Neuronal stem cell (in vitro differentiated cells): ENCODE measurements at regions not wholly inside any gene's neighbourhood (a gene's known extent, or its start where the extent isn't known, plus 50 kb on each side); places are given as distances from the start of the nearest gene placed in this dataset.

ENCODE experiments used
- DNase-seq: peaks from one replicate; pipeline ENCODE4 v3.0.0-alpha.2; 2013; ENCODE audit warnings: low spot score
- H2AFZ ChIP-seq: one replicate; pipeline ENCODE4 v1.6.1; 2013; ENCODE audit warnings: mild to moderate bottlenecking, low read length, inconsistent platforms
- H2AK5ac ChIP-seq: 2 replicates; pipeline ENCODE4 v1.6.1; 2013; ENCODE audit warnings: low read depth, mild to moderate bottlenecking, inconsistent platforms, low read length, moderate library complexity, mixed read lengths
- H2BK120ac ChIP-seq: 2 replicates; pipeline ENCODE4 v1.6.1; 2013; ENCODE audit warnings: low read depth, mild to moderate bottlenecking, inconsistent platforms, low read length, moderate library complexity, mixed read lengths
- H2BK12ac ChIP-seq: one replicate; pipeline ENCODE4 v1.6.1; 2013; ENCODE audit warnings: low read length, inconsistent platforms
- H2BK15ac ChIP-seq: 2 replicates; pipeline ENCODE4 v1.6.1; 2013; ENCODE audit warnings: mild to moderate bottlenecking, low read length, inconsistent platforms, mixed read lengths
- H2BK5ac ChIP-seq: one replicate; pipeline ENCODE4 v1.6.1; 2013; ENCODE audit warnings: inconsistent platforms, mild to moderate bottlenecking, low read length, moderate library complexity
- H3K14ac ChIP-seq: one replicate; pipeline ENCODE4 v1.6.1; 2013; ENCODE audit warnings: low read length, inconsistent platforms
- H3K18ac ChIP-seq: 2 replicates; pipeline ENCODE4 v1.6.1; 2013; ENCODE audit warnings: low read length, inconsistent platforms
- H3K23ac ChIP-seq: 2 replicates; pipeline ENCODE4 v1.6.1; 2013; ENCODE audit warnings: low read depth, mild to moderate bottlenecking, mixed read lengths, low read length, inconsistent platforms; ENCODE audit not compliant: poor library complexity
- H3K27ac ChIP-seq: replicated peaks from 3 replicates; pipeline ENCODE4 v1.5.1; 2013; ENCODE audit warnings: low read length, inconsistent platforms
- H3K27me3 ChIP-seq, 3 experiments: 2 replicates each; pipeline ENCODE4 v1.6.1; 2013; ENCODE audit warnings: low read length in 3 of 3, mild to moderate bottlenecking in 2 of 3, inconsistent platforms in 1 of 3, low read depth in 1 of 3, mixed read lengths in 1 of 3, moderate library complexity in 1 of 3; ENCODE audit not compliant: control insufficient read depth in 3 of 3, insufficient read depth in 3 of 3
- H3K36me3 ChIP-seq, 2 donors: replicated peaks in 1 of 2; 2 replicates each; pipeline ENCODE4 v1.6.1; 2013; ENCODE audit warnings: low read length in 2 of 2; ENCODE audit not compliant: control insufficient read depth in 2 of 2, insufficient read depth in 2 of 2
- H3K4ac ChIP-seq: 2 replicates; pipeline ENCODE4 v1.6.1; 2013; ENCODE audit warnings: inconsistent platforms, mild to moderate bottlenecking, low read length, moderate library complexity
- H3K4me1 ChIP-seq, 2 donors: 1 replicate in 1 of 2; 2 replicates in 1 of 2; pipeline ENCODE4 v1.6.1; 2013; ENCODE audit warnings: low read length in 2 of 2, low read depth in 1 of 2; ENCODE audit not compliant: control insufficient read depth in 2 of 2, insufficient read depth in 1 of 2
- H3K4me2 ChIP-seq: one replicate; pipeline ENCODE4 v1.6.1; 2013; ENCODE audit warnings: mild to moderate bottlenecking, low read length, inconsistent platforms; ENCODE audit not compliant: insufficient read depth, poor library complexity, severe bottlenecking
- H3K4me3 ChIP-seq, 2 donors: 2 replicates each; pipeline ENCODE4 v1.5.1; 2013; ENCODE audit warnings: low read length in 2 of 2, mild to moderate bottlenecking in 2 of 2, inconsistent platforms in 1 of 2, moderate library complexity in 1 of 2
- H3K79me1 ChIP-seq: one replicate; pipeline ENCODE4 v1.6.1; 2013; ENCODE audit warnings: low read depth, mild to moderate bottlenecking, inconsistent platforms, low read length, moderate library complexity
- H3K9ac ChIP-seq: one replicate; pipeline ENCODE4 v1.6.1; 2013; ENCODE audit warnings: mild to moderate bottlenecking, low read depth, low read length, inconsistent platforms; ENCODE audit not compliant: poor library complexity
- H3K9me3 ChIP-seq, 2 donors: replicated peaks in 1 of 2; 2 replicates each; pipeline versions ENCODE3 to v1.6.1; 2013; ENCODE audit warnings: low read length in 2 of 2, mild to moderate bottlenecking in 2 of 2, inconsistent platforms in 1 of 2, low read depth in 1 of 2, mixed read lengths in 1 of 2, moderate library complexity in 1 of 2; ENCODE audit not compliant: control insufficient read depth in 2 of 2, insufficient read depth in 1 of 2
- H4K8ac ChIP-seq: one replicate; pipeline ENCODE4 v1.6.1; 2013; ENCODE audit warnings: low read depth, mild to moderate bottlenecking, inconsistent platforms, low read length, moderate library complexity
- H4K91ac ChIP-seq: one replicate; pipeline ENCODE4 v1.6.1; 2013; ENCODE audit warnings: low read length, low read depth, mild to moderate bottlenecking, inconsistent platforms; ENCODE audit not compliant: poor library complexity
- WGBS, 2 donors: extraction: QIAGEN DNeasy Blood & Tissue Kit; methylation state at CpG; one replicate each; pipeline ENCODE4 v1.1.7; 2013; ENCODE audit warnings: missing lambda C conversion rate in 2 of 2, mixed read lengths in 1 of 2; ENCODE audit not compliant: insufficient read length in 2 of 2, insufficient replicate concordance in 1 of 2; ENCODE audit errors: extremely low coverage in 2 of 2; 5-methylcytosine and 5-hydroxymethylcytosine counted together

DNA sequence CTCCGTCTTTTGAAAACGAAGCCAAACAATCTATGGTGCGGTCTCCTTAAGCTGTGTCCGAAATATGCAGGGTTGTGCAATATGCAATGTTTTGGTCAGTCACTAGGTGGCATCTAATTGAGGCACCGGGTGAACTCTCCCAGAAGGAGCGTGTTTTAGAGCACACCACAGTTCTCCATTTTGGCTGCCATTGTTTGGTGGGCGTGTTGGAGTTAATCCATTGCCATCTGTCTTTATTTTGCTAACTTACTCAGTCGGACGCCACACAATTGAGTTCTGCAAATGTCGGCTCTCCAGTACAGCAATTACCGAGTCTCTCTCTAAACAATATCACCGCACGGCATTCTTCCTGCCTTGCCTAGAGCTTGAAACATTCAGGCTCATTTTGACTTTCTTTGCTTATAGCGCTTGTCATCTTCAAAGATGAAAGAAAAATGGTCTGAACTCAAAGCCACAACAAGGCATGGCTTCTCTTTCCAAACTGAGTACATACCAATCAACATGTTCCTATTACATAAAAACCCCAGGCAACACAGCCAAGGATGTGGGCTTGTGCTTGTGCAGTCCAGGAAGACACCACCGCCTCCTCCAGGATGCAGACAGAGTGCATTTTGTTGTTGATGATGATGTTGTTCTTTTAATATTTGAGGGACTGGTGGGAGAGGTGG, 182.0 kb upstream of the SERP2 start:
- Histone ChIP-seq H3K36me3 (no peaks in the 10 kb centered on the region), H3K4ac (no peak overlapping the region), H3K4me1 (peaks cover 2 to 4% of the 10 kb centered on the region in 2 donors), H3K9ac (no peak overlapping the region), H3K9me3 (no peaks in the 10 kb centered on the region), H2BK12ac (no peak overlapping the region), H2AFZ (peak overlapping the region; percentile 69), H2AK5ac (no peak overlapping the region), H4K91ac (no peak overlapping the region), H3K23ac (no peak overlapping the region), H4K8ac (no peak overlapping the region), H3K14ac (no peak overlapping the region), H3K27ac (no peak overlapping the region), H3K4me3 (no peak overlapping the region), H3K79me1 (no peaks in the 10 kb centered on the region), H3K27me3 (no peaks in the 10 kb centered on the region), H2BK120ac (no peak overlapping the region), H2BK5ac (no peak overlapping the region), H3K4me2 (no peak overlapping the region), H2BK15ac (no peak overlapping the region), H3K18ac (no peak overlapping the region)
- peak; percentile 59 for DNase-seq
- no CpG with 5 or more reads among the region's 15 CpGs for WGBS, 2 donors

DNA sequence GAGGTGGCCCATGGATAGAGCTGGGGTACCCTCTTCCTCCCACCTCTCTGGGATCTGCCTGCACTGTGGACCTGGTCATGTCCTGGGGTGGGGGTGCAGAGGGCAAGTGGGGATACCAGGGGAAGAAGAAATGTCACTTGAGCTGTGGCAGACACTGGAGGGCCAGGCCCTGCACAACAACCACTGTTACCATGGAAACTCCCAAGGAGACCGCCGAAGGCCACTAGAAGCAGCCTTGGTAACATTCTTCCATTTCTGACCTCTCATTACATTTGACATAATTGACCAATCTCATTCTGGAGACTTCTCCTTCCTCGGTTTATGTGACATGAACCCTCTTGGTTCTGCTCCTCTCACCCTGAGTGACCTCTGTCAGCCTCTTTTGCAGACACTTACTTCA, 179.9 kb upstream of the SERP2 start:
- H3K9ac ChIP-seq = no peak overlapping the region
- DNase-seq = no peak
- no peak overlapping the region for H2BK5ac ChIP-seq
- peak overlapping the region; percentile 4 for H3K18ac ChIP-seq
- no peaks in the 10 kb centered on the region for H3K27me3 ChIP-seq
- no peak overlapping the region for H3K23ac ChIP-seq
- no peak overlapping the region for H4K91ac ChIP-seq
- no peak overlapping the region for H3K14ac ChIP-seq
- no peak overlapping the region for H3K4ac ChIP-seq
- H2BK120ac ChIP-seq = no peak overlapping the region
- no peak overlapping the region for H2BK12ac ChIP-seq
- H2AFZ ChIP-seq = peak overlapping the region; percentile 10
- H2BK15ac ChIP-seq = no peak overlapping the region
- no peak overlapping the region for H3K27ac ChIP-seq
- H3K4me1 ChIP-seq = peaks cover 2 to 4% of the 10 kb centered on the region in 2 donors
- H2AK5ac ChIP-seq = no peak overlapping the region
- H3K9me3 ChIP-seq = no peaks in the 10 kb centered on the region
- H3K79me1 ChIP-seq = no peaks in the 10 kb centered on the region
- H3K4me2 ChIP-seq = no peak overlapping the region
- no peak overlapping the region for H4K8ac ChIP-seq
- WGBS, 2 donors = no CpG with 5 or more reads among the region's 3 CpGs
- H3K36me3 ChIP-seq = no peaks in the 10 kb centered on the region
- H3K4me3 ChIP-seq = no peak overlapping the region

DNA sequence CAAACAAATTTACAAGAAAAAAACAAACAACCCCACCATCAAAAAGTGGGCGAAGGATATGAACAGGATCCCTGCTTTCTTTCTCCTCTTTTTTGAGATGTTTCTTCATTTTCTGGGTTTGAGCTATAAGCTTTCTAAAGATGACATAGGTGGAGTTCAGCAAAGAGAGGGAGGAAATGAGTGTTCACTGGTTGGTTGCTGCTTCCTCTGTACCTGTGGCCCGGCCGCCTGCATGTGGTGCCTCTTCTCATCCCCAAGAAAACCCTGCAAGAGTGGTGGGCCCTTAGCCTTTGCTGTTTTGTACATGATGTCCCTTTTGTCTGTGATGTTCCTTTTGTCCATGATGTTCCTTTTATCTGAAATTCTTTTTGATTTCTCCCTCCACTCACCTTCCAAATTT, 178.4 kb upstream of the SERP2 start:
- WGBS, 2 donors = no CpG with 5 or more reads among the region's 3 CpGs
- DNase-seq = no peak
- H2BK15ac ChIP-seq = no peak overlapping the region

DNA sequence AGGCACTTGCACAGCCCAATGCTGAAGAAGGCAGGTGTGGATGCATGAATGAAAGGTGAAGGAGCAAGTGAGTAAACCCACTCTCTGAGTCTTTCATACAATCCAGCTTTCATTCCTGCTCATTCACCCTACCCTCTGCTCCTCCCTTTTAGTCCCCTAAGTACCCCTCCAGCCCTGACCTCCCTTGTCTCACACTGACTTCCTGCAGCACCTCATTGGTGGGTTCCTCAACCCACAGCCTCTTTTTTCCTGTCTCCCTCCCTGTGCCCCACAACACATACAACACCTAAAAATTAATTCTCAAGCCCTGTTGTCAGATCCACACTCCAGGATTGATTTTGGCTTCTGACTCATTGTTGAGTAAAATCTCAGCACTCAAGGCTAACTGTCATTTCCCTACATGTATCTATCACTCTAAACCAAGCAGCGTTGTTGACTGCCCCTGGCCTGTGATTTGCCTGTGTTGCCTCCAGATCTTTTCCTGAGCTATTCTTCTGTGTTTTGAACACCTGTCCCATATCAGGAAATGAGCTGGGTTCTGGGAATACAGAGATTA, 177.3 kb upstream of the SERP2 start:
- Histone ChIP-seq H3K18ac (peak overlapping the region; percentile 74), H3K4ac (no peak overlapping the region), H2BK120ac (no peak overlapping the region), H3K4me3 (no peak overlapping the region), H2AK5ac (no peak overlapping the region), H4K8ac (no peak overlapping the region), H3K9me3 (no peaks in the 10 kb centered on the region), H3K14ac (peak overlapping the region; percentile 85), H2BK5ac (no peak overlapping the region), H3K36me3 (no peaks in the 10 kb centered on the region), H2BK15ac (no peak overlapping the region), H2BK12ac (no peak overlapping the region), H3K27ac (no peak overlapping the region), H3K4me1 (peaks cover 2 to 4% of the 10 kb centered on the region in 2 donors), H3K27me3 (no peaks in the 10 kb centered on the region), H2AFZ (no peak overlapping the region), H3K4me2 (no peak overlapping the region), H3K9ac (no peak overlapping the region), H4K91ac (no peak overlapping the region), H3K79me1 (no peaks in the 10 kb centered on the region), H3K23ac (no peak overlapping the region)
- no peak for DNase-seq
- WGBS, 2 donors = no CpG with 5 or more reads among the region's 1 CpG

More for the DNA sequence above, 178.4 kb upstream of the SERP2 start:
- no peak overlapping the region for H3K23ac ChIP-seq
- H3K9me3 ChIP-seq = no peaks in the 10 kb centered on the region
- H3K36me3 ChIP-seq = no peaks in the 10 kb centered on the region
- H2AFZ ChIP-seq = no peak overlapping the region
- H3K18ac ChIP-seq = no peak overlapping the region
- no peak overlapping the region for H3K4me2 ChIP-seq
- no peak overlapping the region for H2AK5ac ChIP-seq
- no peaks in the 10 kb centered on the region for H3K27me3 ChIP-seq
- no peak overlapping the region for H3K14ac ChIP-seq
- H2BK120ac ChIP-seq = no peak overlapping the region
- H3K4ac ChIP-seq = no peak overlapping the region
- H2BK12ac ChIP-seq = no peak overlapping the region
- no peak overlapping the region for H4K8ac ChIP-seq
- H3K9ac ChIP-seq = no peak overlapping the region
- H4K91ac ChIP-seq = no peak overlapping the region
- no peak overlapping the region for H3K27ac ChIP-seq
- no peaks in the 10 kb centered on the region for H3K79me1 ChIP-seq
- no peak overlapping the region for H2BK5ac ChIP-seq
- no peak overlapping the region for H3K4me3 ChIP-seq
- peaks cover 2 to 4% of the 10 kb centered on the region in 2 donors for H3K4me1 ChIP-seq
